Stimulated activated memory B cell treated with anti-CD40 and anti-IgM and Interleukin-4, amounts not matched to agents 10 μg/mL and 1 μg/mL and 100 μg/mL, for 72 hours (primary cell): ENCODE measurements at regions not wholly inside any gene's neighbourhood (a gene's known extent, or its start where the extent isn't known, plus 50 kb on each side); places are given as distances from the start of the nearest gene placed in this dataset.

ENCODE experiments used
- ATAC-seq: fragments of 150-1000 bp; cut with Tn5 transposase; 2 replicates; pipeline ENCODE4 v1.10.0; 2021
- H3K27ac Mint-ChIP-seq: one replicate; pipeline ENCODE4 v1.8.0; 2022; ENCODE audit warnings: mild to moderate bottlenecking, mixed read lengths
- H3K27me3 Mint-ChIP-seq: one replicate; pipeline ENCODE4 v1.8.0; 2022; ENCODE audit warnings: mixed read lengths
- H3K36me3 Mint-ChIP-seq: one replicate; pipeline ENCODE4 v1.8.0; 2022; ENCODE audit warnings: mixed read lengths
- H3K4me1 Mint-ChIP-seq: one replicate; pipeline ENCODE4 v1.8.0; 2022; ENCODE audit warnings: mixed read lengths
- H3K4me3 Mint-ChIP-seq: one replicate; pipeline ENCODE4 v1.8.0; 2022; ENCODE audit warnings: mild to moderate bottlenecking, moderate library complexity, mixed read lengths
- H3K9me3 Mint-ChIP-seq: one replicate; pipeline ENCODE4 v1.8.0; 2022; ENCODE audit warnings: mixed read lengths

- no peak overlapping the region for H3K27ac Mint-ChIP-seq
- H3K9me3 Mint-ChIP-seq = no peaks in the 10 kb centered on the region
- H3K36me3 Mint-ChIP-seq = no peaks in the 10 kb centered on the region
- no peak overlapping the region for H3K4me3 Mint-ChIP-seq
- ATAC-seq = no peak
- no peaks in the 10 kb centered on the region for H3K4me1 Mint-ChIP-seq
- H3K27me3 Mint-ChIP-seq = peaks cover 41% of the 10 kb centered on the region
These were observed 290.7 kb upstream of the SLC14A2 start for GRCh38 chr18:45324495-45325113.

- no peaks in the 10 kb centered on the region for H3K36me3 Mint-ChIP-seq
These were observed 289.5 kb upstream of the SLC14A2 start for GRCh38 chr18:45325778-45326177.

GRCh38 chr18:45326505-45326904, 288.8 kb upstream of the SLC14A2 start:
- H3K36me3 Mint-ChIP-seq = no peaks in the 10 kb centered on the region
- no peak overlapping the region for H3K27ac Mint-ChIP-seq
- no peaks in the 10 kb centered on the region for H3K9me3 Mint-ChIP-seq
- H3K4me3 Mint-ChIP-seq = no peak overlapping the region
- ATAC-seq = no peak
- peaks cover 42% of the 10 kb centered on the region for H3K27me3 Mint-ChIP-seq
- no peaks in the 10 kb centered on the region for H3K4me1 Mint-ChIP-seq

More at GRCh38 chr18:45325778-45326177, 289.5 kb upstream of the SLC14A2 start:
- ATAC-seq = no peak
- Mint-ChIP-seq H3K4me1 (no peaks in the 10 kb centered on the region), H3K9me3 (no peaks in the 10 kb centered on the region), H3K27me3 (peaks cover 44% of the 10 kb centered on the region), H3K27ac (no peak overlapping the region), H3K4me3 (no peak overlapping the region)

DNA sequence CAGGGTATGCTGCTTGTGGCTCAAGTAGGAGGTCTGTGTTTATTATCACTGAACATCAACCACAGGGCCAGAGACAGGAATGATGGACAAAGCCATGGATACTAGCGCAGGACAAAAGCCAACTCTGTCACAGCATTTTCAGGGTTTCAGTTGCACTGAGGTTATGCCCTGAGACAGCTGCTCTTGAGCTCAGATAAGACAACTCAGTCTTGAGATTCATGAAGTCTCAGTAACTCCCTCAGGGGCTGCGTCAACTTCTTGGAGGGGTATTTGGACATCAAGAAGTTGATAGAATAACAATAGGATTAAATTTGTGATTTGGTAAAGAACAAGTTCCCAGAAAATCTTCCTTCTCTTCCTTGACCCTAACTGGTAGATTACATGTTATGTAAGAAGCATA, 287.0 kb upstream of the SLC14A2 start:
- no peak for ATAC-seq
- Mint-ChIP-seq H3K4me1 (no peaks in the 10 kb centered on the region), H3K27me3 (peaks cover 46% of the 10 kb centered on the region), H3K36me3 (no peaks in the 10 kb centered on the region), H3K9me3 (no peaks in the 10 kb centered on the region), H3K4me3 (no peak overlapping the region), H3K27ac (no peak overlapping the region)

- no peak for ATAC-seq
- Mint-ChIP-seq H3K9me3 (no peaks in the 10 kb centered on the region), H3K36me3 (no peaks in the 10 kb centered on the region), H3K27me3 (peaks cover 46% of the 10 kb centered on the region), H3K27ac (no peak overlapping the region), H3K4me1 (no peaks in the 10 kb centered on the region), H3K4me3 (no peak overlapping the region)
These were observed 286.5 kb upstream of the SLC14A2 start for GRCh38 chr18:45328811-45329210.

GRCh38 chr18:45329316-45329715, 286.0 kb upstream of the SLC14A2 start:
- no peaks in the 10 kb centered on the region for H3K4me1 Mint-ChIP-seq
- no peaks in the 10 kb centered on the region for H3K9me3 Mint-ChIP-seq
- H3K27me3 Mint-ChIP-seq = peaks cover 46% of the 10 kb centered on the region
- no peaks in the 10 kb centered on the region for H3K36me3 Mint-ChIP-seq
- no peak overlapping the region for H3K27ac Mint-ChIP-seq
- no peak overlapping the region for H3K4me3 Mint-ChIP-seq
- ATAC-seq = no peak

- H3K4me3 Mint-ChIP-seq = no peak overlapping the region
- peaks cover 46% of the 10 kb centered on the region for H3K27me3 Mint-ChIP-seq
- no peaks in the 10 kb centered on the region for H3K9me3 Mint-ChIP-seq
- no peaks in the 10 kb centered on the region for H3K36me3 Mint-ChIP-seq
- ATAC-seq = no peak
- H3K27ac Mint-ChIP-seq = no peak overlapping the region
- no peaks in the 10 kb centered on the region for H3K4me1 Mint-ChIP-seq
These were observed 285.1 kb upstream of the SLC14A2 start for GRCh38 chr18:45330170-45330594.

GRCh38 chr18:45332871-45333270, 282.4 kb upstream of the SLC14A2 start:
- no peak for ATAC-seq
- Mint-ChIP-seq H3K9me3 (no peaks in the 10 kb centered on the region), H3K36me3 (no peaks in the 10 kb centered on the region), H3K4me3 (no peak overlapping the region), H3K27ac (no peak overlapping the region), H3K4me1 (no peaks in the 10 kb centered on the region), H3K27me3 (peaks cover 27% of the 10 kb centered on the region)

DNA sequence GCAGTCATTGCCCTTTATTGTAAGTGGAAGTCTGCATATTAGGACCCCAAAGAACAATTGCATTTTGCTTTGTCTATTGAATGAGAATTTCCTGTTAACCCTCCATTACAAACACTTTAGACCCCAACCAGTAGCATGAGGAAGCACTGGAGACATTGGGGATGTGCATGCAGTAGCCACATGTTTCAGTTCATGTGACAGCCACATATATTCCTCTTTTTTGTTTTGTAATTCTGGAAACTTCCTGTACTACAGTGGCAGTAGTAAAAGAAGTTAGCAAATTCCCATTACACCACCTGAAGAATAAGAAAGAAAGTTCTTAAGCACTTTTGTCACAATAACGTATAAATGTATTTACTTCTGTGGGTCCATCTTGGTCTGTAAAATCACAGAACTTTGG, 281.1 kb upstream of the SLC14A2 start:
- no peak for ATAC-seq
- no peaks in the 10 kb centered on the region for H3K36me3 Mint-ChIP-seq
- H3K9me3 Mint-ChIP-seq = no peaks in the 10 kb centered on the region
- no peak overlapping the region for H3K4me3 Mint-ChIP-seq
- H3K4me1 Mint-ChIP-seq = no peaks in the 10 kb centered on the region
- H3K27ac Mint-ChIP-seq = no peak overlapping the region
- H3K27me3 Mint-ChIP-seq = peaks cover 18% of the 10 kb centered on the region

DNA sequence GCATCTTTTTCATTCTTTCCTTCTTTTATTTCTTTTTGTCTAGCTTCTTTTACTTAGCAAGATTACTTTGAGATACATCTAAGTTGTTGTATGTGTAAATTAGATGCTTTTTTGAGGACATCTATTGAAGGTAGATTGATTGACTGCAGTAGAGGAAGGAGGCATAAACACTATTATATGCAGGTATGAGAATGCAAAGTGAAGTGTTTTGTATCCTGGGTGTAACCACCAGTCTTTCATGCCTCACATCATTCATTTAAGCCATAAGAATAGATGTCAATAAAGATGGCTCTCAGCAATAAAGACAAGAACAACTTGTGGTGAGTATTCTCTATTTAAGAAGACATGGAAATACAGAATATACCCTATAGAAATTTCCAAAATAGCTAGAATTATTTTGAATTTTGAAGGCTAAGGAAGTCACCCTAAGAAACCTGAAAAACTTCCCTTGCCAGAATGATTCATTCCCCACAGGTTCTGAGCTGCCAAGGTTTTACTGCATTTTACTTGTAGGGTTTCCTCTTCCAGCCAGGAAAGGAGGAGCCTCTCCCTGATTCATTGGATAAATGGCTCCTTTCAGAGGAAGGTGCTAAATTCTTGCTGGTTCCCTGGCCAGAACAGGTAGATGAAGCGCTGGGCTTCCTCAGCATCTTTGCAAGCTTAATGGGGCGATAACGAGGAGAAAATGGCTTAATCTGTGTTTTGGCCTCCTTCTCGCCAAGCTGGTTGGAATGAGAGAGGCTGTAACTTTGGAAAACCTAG, 279.8 kb upstream of the SLC14A2 start:
- H3K27me3 Mint-ChIP-seq = peaks cover 18% of the 10 kb centered on the region

GRCh38 chr18:45336448-45336847, 278.8 kb upstream of the SLC14A2 start:
- Mint-ChIP-seq H3K27me3 (peaks cover 18% of the 10 kb centered on the region), H3K4me3 (no peak overlapping the region), H3K9me3 (no peaks in the 10 kb centered on the region), H3K27ac (no peak overlapping the region), H3K4me1 (no peaks in the 10 kb centered on the region), H3K36me3 (no peaks in the 10 kb centered on the region)
- no peak for ATAC-seq

More for the DNA sequence above, 279.8 kb upstream of the SLC14A2 start:
- Mint-ChIP-seq H3K4me3 (no peak overlapping the region), H3K36me3 (no peaks in the 10 kb centered on the region), H3K4me1 (no peaks in the 10 kb centered on the region), H3K9me3 (no peaks in the 10 kb centered on the region), H3K27ac (no peak overlapping the region)
- ATAC-seq = no peak

GRCh38 chr18:45337477-45337876, 277.8 kb upstream of the SLC14A2 start:
- H3K9me3 Mint-ChIP-seq = no peaks in the 10 kb centered on the region
- H3K4me3 Mint-ChIP-seq = no peak overlapping the region
- H3K4me1 Mint-ChIP-seq = no peaks in the 10 kb centered on the region
- no peak overlapping the region for H3K27ac Mint-ChIP-seq
- peaks cover 9% of the 10 kb centered on the region for H3K27me3 Mint-ChIP-seq
- H3K36me3 Mint-ChIP-seq = no peaks in the 10 kb centered on the region
- no peak for ATAC-seq

DNA sequence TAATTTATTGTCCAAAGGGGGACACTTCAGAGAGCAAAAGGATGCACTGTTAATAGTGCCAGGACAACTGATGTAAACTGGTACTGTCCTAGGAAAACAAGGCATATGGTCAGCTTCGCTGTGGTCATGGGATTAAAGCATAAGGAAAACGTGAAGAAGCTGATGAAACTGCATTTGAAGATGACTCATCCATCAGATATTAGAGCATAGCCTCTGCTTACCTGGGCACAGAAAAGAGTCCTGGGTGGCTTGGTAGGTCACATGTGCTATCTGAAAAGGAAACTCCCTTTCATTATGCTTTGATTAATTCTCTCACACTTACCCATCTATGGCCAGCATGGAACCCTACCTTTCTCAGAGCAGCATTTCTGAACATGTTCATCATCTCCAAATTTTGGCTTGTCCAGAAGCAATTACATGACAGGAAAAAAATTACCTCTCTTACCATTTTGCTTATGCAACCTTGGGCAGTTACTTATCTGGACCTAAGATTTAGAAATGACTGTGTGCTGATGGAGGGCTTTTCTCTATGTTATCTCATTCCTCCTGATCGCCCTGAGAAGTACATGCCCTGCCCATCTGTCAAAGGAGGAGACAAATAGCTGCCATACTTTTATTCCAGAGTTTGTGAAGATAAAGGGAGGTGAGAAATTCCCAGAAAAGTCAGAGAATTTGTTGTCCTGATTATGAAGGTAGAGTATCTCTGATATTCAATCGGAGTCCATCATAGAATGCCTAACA, 275.3 kb upstream of the SLC14A2 start:
- Mint-ChIP-seq H3K36me3 (no peaks in the 10 kb centered on the region), H3K9me3 (no peaks in the 10 kb centered on the region), H3K4me1 (no peaks in the 10 kb centered on the region), H3K27ac (no peak overlapping the region), H3K4me3 (no peak overlapping the region), H3K27me3 (peaks cover 18% of the 10 kb centered on the region)
- ATAC-seq = no peak

- Mint-ChIP-seq H3K27ac (no peak overlapping the region), H3K36me3 (no peaks in the 10 kb centered on the region), H3K9me3 (no peaks in the 10 kb centered on the region), H3K4me3 (no peak overlapping the region), H3K27me3 (peaks cover 18% of the 10 kb centered on the region), H3K4me1 (no peaks in the 10 kb centered on the region)
- no peak for ATAC-seq
These were observed 274.4 kb upstream of the SLC14A2 start for GRCh38 chr18:45340884-45341283.

- H3K4me3 Mint-ChIP-seq = no peak overlapping the region
- H3K27me3 Mint-ChIP-seq = peaks cover 18% of the 10 kb centered on the region
- no peaks in the 10 kb centered on the region for H3K9me3 Mint-ChIP-seq
- H3K36me3 Mint-ChIP-seq = no peaks in the 10 kb centered on the region
- no peaks in the 10 kb centered on the region for H3K4me1 Mint-ChIP-seq
- no peak for ATAC-seq
- no peak overlapping the region for H3K27ac Mint-ChIP-seq
These were observed 273.8 kb upstream of the SLC14A2 start for GRCh38 chr18:45341454-45341853.
